ENCODE measurements at regions not wholly inside any gene's neighbourhood (a gene's known extent, or its start where the extent isn't known, plus 50 kb on each side); places are given as distances from the start of the nearest gene placed in this dataset.
"Not testable (repeated sequence)": the region's sequence is repeated elsewhere in the genome, so short reads cannot be mapped to it uniquely, and the experiment has no call there.

DNA sequence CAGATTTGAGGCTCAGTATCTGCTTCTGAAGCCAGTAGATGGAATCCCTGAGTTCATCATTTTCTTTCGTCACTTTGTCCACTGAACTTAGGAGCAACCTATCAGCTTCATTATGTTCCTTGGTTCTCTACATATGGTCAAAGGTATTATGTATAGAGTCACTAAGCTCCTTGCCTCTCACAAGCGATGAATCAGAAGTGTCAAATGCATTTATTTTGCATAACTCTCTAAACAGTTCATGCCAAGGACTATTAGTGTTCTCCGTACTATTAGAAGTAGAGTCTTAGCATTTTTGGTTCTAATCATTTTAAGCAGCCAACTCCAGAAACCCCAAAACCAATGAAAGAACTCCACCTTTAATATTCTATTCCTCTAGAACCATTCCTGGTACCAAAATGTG, 278.5 kb downstream of the C12orf75 start:
- not testable (repeated sequence) for H3K4me3 ChIP-seq (ENCODE audit: low read depth, low read length); DNase-seq (ENCODE audit: low read depth)

DNA sequence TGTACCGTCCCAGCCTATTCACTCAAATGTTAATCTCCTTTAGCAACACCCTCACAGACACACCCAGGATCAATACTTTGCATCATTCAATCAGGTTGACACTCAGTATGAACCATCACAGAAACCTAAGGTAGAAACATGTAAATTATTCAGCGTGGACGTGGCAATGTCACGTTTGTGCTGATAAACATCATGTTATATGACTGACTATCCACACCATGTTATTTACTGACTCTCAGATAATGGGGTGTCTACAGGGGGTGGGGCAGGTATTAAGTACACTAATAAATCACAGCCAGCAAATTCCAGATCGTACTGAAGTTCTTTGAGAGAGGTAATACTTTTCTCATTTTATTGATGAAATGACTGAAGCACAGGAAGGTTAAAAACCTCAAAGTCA, 280.0 kb downstream of the C12orf75 start:
- DNase-seq (ENCODE audit: low read depth): no peak
- TF ChIP-seq CTCF (IDR thresholded peaks at IDR 0.05; ENCODE audit: insufficient read depth, low read length): no peak
- no peak overlapping the region for H3K4me3 ChIP-seq (ENCODE audit: low read depth, low read length)

DNA sequence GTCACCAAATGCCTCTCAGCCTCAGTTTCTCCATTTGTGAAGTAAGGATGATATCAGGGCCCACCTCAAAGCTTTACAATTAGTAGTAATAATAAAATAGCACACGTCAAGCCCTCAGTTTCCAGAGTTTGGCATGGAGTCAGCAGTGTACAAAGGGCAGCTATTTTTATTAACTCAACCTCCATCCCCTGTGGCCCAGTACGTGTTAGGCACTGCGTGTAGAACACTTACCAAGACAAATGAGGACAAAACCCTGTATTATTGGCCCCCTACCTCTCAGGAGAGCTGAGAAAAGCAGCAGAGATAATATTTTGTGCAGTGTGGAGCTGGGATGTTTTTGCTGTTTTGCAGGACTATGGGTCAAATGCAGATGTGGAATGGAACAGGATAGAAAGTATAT, 280.8 kb downstream of the C12orf75 start:
- no peak for TF ChIP-seq CTCF (IDR thresholded peaks at IDR 0.05; ENCODE audit: insufficient read depth, low read length)
- no peak overlapping the region for H3K4me3 ChIP-seq (ENCODE audit: low read depth, low read length)

DNA sequence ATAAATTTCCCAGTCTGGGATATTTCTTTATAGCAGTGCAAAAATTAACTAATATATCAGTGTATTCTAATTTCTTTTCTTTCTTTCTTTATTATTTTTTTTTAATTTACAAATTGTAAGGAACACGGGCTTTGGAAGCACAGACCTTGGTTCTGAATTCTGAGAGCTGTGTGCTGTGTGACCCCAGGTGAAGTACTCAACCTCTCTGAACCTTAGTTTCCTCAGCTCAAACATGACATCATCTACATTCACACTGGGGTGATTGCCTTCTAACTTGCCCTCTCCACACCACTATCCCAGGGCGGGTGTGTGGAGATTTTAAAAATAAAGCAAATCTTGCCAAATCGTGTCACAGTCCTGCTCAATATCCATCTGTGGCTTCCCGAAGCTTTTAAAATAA, 282.8 kb downstream of the C12orf75 start:
- DNase-seq (ENCODE audit: low read depth): no peak
- H3K4me3 ChIP-seq (ENCODE audit: low read depth, low read length): no peak overlapping the region
- no peak for TF ChIP-seq CTCF (IDR thresholded peaks at IDR 0.05; ENCODE audit: insufficient read depth, low read length)

More for the DNA sequence above, 280.8 kb downstream of the C12orf75 start:
- DNase-seq (ENCODE audit: low read depth): no peak

DNA sequence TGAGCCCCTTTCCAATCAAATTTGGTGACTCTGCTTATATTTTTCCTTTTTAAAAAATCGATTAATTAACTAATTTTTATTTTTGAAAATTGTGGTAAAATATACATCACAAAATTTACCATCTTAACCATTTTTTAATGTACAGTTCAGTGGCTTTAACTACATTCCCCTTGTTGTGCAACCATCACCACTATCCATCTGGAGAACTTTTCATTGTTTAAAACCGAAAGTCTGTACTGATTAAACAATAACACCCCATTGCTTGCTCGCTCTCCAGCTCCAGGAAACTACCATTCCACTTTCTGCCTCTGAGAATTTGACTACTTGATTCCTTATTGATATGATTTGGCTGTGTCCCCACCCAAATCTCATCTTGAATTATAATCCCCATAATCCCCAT, 283.4 kb downstream of the C12orf75 start:
- no peak for TF ChIP-seq CTCF (IDR thresholded peaks at IDR 0.05; ENCODE audit: insufficient read depth, low read length)
- DNase-seq (ENCODE audit: low read depth): peak; percentile 2

GRCh38 chr12:105616971-105617540, 286.6 kb downstream of the C12orf75 start:
- no peak overlapping the region for H3K4me3 ChIP-seq (ENCODE audit: low read depth, low read length)
- DNase-seq (ENCODE audit: low read depth): no peak
- no peak for TF ChIP-seq CTCF (IDR thresholded peaks at IDR 0.05; ENCODE audit: insufficient read depth, low read length)

More for the DNA sequence above, 283.4 kb downstream of the C12orf75 start:
- H3K4me3 ChIP-seq (ENCODE audit: low read depth, low read length): no peak overlapping the region

- no peak overlapping the region for H3K4me3 ChIP-seq (ENCODE audit: low read depth, low read length)
- no peak for DNase-seq (ENCODE audit: low read depth)
- no peak for TF ChIP-seq CTCF (IDR thresholded peaks at IDR 0.05; ENCODE audit: insufficient read depth, low read length)
Measured at GRCh38 chr12:105622220-105622619, 291.7 kb downstream of the C12orf75 start.

Data from fibroblast of the aortic adventitia (primary cell).